ENCODE measurements at regions not wholly inside any gene's neighbourhood (a gene's known extent, or its start where the extent isn't known, plus 50 kb on each side); places are given as distances from the start of the nearest gene placed in this dataset.

GRCh38 chr6:109925075-109925474 lies 53.0 kb upstream of the GPR6 start:
- Histone ChIP-seq H3K27me3 (ENCODE audit: insufficient read depth, low read length) (no peaks in the 10 kb centered on the region), H3K4me2 (ENCODE audit: low read length) (no peak overlapping the region), H4K8ac (ENCODE audit: low read depth, low read length) (no peak overlapping the region), H4K12ac (ENCODE audit: low read depth, low read length) (no peak overlapping the region), H2BK5ac (ENCODE audit: low read depth, low read length, poor library complexity) (no peak overlapping the region), H3K9ac (ENCODE audit: low read length) (no peak overlapping the region), H2BK120ac (ENCODE audit: insufficient read depth, low read length, poor library complexity) (no peak overlapping the region), H3K36me3 (ENCODE audit: control insufficient read depth in 1 of 2, insufficient read depth in 2 of 2, low read length in 2 of 2) (no peaks in the 10 kb centered on the region), H3K4me1 (ENCODE audit: control insufficient read depth in 1 of 2, insufficient read depth in 2 of 2, low read length in 2 of 2) (no peaks in the 10 kb centered on the region), H2AFZ (ENCODE audit: insufficient read depth, low read length, poor library complexity) (no peak overlapping the region), H2BK12ac (ENCODE audit: low read length) (no peak overlapping the region), H3K14ac (ENCODE audit: low read length) (no peak overlapping the region), H3K18ac (ENCODE audit: low read length) (no peak overlapping the region), H3K79me1 (ENCODE audit: low read length) (no peaks in the 10 kb centered on the region), H4K91ac (ENCODE audit: low read depth, low read length) (no peak overlapping the region), H3K4ac (ENCODE audit: low read depth, low read length) (no peak overlapping the region), H3K27ac (ENCODE audit: low read depth, low read length) (no peak overlapping the region), H2AK5ac (ENCODE audit: low read length) (no peak overlapping the region), H3K79me2 (ENCODE audit: control insufficient read depth, insufficient read depth, low read length, poor library complexity) (no peaks in the 10 kb centered on the region), H3K23ac (ENCODE audit: low read length) (no peak overlapping the region), H3K4me3 (ENCODE audit: low read depth, low read length) (no peak overlapping the region), H3K9me3 (ENCODE audit: insufficient read depth, low read depth, low read length) (no peaks in the 10 kb centered on the region)
- DNase-seq = no peak
- no CpG with 5 or more reads among the region's 3 CpGs for WGBS (ENCODE audit: extremely low coverage, insufficient coverage, insufficient read length)

DNA sequence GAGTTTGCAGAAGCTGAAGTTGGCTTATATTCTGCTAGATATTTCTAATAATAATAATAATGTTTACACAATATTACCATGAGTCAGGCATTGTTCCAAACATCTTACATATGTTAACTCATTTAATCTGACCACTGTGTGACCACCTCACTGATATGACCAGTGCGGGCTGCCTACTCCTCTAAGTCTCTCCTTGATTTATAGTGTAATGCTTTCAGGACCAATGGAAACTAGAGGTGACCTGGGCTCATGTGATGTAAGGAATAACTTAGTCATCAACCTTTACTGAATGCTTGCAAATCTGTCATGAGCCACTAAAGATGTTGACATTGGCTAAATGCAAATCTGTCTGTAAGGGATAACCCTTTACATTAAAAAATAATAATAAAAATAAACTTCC lies 51.1 kb upstream of the GPR6 start:
- no CpG with 5 or more reads among the region's 1 CpG for WGBS (ENCODE audit: extremely low coverage, insufficient coverage, insufficient read length)
- Histone ChIP-seq H4K91ac (ENCODE audit: low read depth, low read length) (no peak overlapping the region), H2AK5ac (ENCODE audit: low read length) (no peak overlapping the region), H3K79me1 (ENCODE audit: low read length) (no peaks in the 10 kb centered on the region), H2BK5ac (ENCODE audit: low read depth, low read length, poor library complexity) (no peak overlapping the region), H3K9me3 (ENCODE audit: insufficient read depth, low read depth, low read length) (no peaks in the 10 kb centered on the region), H3K4me1 (ENCODE audit: control insufficient read depth in 1 of 2, insufficient read depth in 2 of 2, low read length in 2 of 2) (no peaks in the 10 kb centered on the region), H2BK12ac (ENCODE audit: low read length) (no peak overlapping the region), H3K36me3 (ENCODE audit: control insufficient read depth in 1 of 2, insufficient read depth in 2 of 2, low read length in 2 of 2) (no peaks in the 10 kb centered on the region), H3K23ac (ENCODE audit: low read length) (no peak overlapping the region), H3K4me3 (ENCODE audit: low read depth, low read length) (no peak overlapping the region), H3K9ac (ENCODE audit: low read length) (no peak overlapping the region), H3K14ac (ENCODE audit: low read length) (no peak overlapping the region), H2AFZ (ENCODE audit: insufficient read depth, low read length, poor library complexity) (no peak overlapping the region), H3K27me3 (ENCODE audit: insufficient read depth, low read length) (no peaks in the 10 kb centered on the region), H4K12ac (ENCODE audit: low read depth, low read length) (no peak overlapping the region), H3K18ac (ENCODE audit: low read length) (no peak overlapping the region), H3K4me2 (ENCODE audit: low read length) (no peak overlapping the region), H4K8ac (ENCODE audit: low read depth, low read length) (no peak overlapping the region), H3K27ac (ENCODE audit: low read depth, low read length) (no peak overlapping the region), H3K79me2 (ENCODE audit: control insufficient read depth, insufficient read depth, low read length, poor library complexity) (no peaks in the 10 kb centered on the region), H3K4ac (ENCODE audit: low read depth, low read length) (no peak overlapping the region), H2BK120ac (ENCODE audit: insufficient read depth, low read length, poor library complexity) (no peak overlapping the region)
- DNase-seq = no peak

Data from trophoblast cell (in vitro differentiated cells and primary cell).